ENCODE measurements at regions not wholly inside any gene's neighbourhood (a gene's known extent, or its start where the extent isn't known, plus 50 kb on each side); places are given as distances from the start of the nearest gene placed in this dataset.

- H3K36me3 ChIP-seq (ENCODE audit: control insufficient read depth, insufficient read depth, low read length): no peaks in the 10 kb centered on the region
- H3K9me3 ChIP-seq (ENCODE audit: control insufficient read depth, insufficient read depth, low read length): no peaks in the 10 kb centered on the region
- H3K4me1 ChIP-seq (ENCODE audit: control insufficient read depth, insufficient read depth, low read length): no peaks in the 10 kb centered on the region
- no peaks in the 10 kb centered on the region for H3K27me3 ChIP-seq (ENCODE audit: control insufficient read depth, insufficient read depth, low read length)
- no peak overlapping the region for H3K9ac ChIP-seq (ENCODE audit: low read depth, low read length)
- no peak overlapping the region for H3K27ac ChIP-seq (ENCODE audit: low read depth, low read length)
- no peak overlapping the region for H3K4me3 ChIP-seq (ENCODE audit: low read depth, low read length)
Measured at GRCh38 chr4:58723954-58724353, 1613.8 kb upstream of the IGFBP7 start.

GRCh38 chr4:58711039-58711438 is 1600.9 kb upstream of the IGFBP7 start:
- Histone ChIP-seq H3K4me3 (ENCODE audit: low read depth, low read length) (no peak overlapping the region), H3K27ac (ENCODE audit: low read depth, low read length) (no peak overlapping the region), H3K4me1 (ENCODE audit: control insufficient read depth, insufficient read depth, low read length) (no peaks in the 10 kb centered on the region), H3K27me3 (ENCODE audit: control insufficient read depth, insufficient read depth, low read length) (no peaks in the 10 kb centered on the region), H3K9me3 (ENCODE audit: control insufficient read depth, insufficient read depth, low read length) (peaks cover 8% of the 10 kb centered on the region), H3K9ac (ENCODE audit: low read depth, low read length) (no peak overlapping the region), H3K36me3 (ENCODE audit: control insufficient read depth, insufficient read depth, low read length) (no peaks in the 10 kb centered on the region)

GRCh38 chr4:58688568-58688967 is 1578.4 kb upstream of the IGFBP7 start:
- H3K9me3 ChIP-seq (ENCODE audit: control insufficient read depth, insufficient read depth, low read length): no peaks in the 10 kb centered on the region
- no peak overlapping the region for H3K4me3 ChIP-seq (ENCODE audit: low read depth, low read length)
- H3K4me1 ChIP-seq (ENCODE audit: control insufficient read depth, insufficient read depth, low read length): no peaks in the 10 kb centered on the region
- no peak overlapping the region for H3K27ac ChIP-seq (ENCODE audit: low read depth, low read length)
- H3K36me3 ChIP-seq (ENCODE audit: control insufficient read depth, insufficient read depth, low read length): no peaks in the 10 kb centered on the region
- H3K9ac ChIP-seq (ENCODE audit: low read depth, low read length): no peak overlapping the region
- H3K27me3 ChIP-seq (ENCODE audit: control insufficient read depth, insufficient read depth, low read length): no peaks in the 10 kb centered on the region

GRCh38 chr4:58679886-58680285 is 1569.7 kb upstream of the IGFBP7 start:
- H3K27ac ChIP-seq (ENCODE audit: low read depth, low read length): no peak overlapping the region
- H3K4me1 ChIP-seq (ENCODE audit: control insufficient read depth, insufficient read depth, low read length): peaks cover 10% of the 10 kb centered on the region; the same call in 1 of the 2 replicates
- no peak overlapping the region for H3K9ac ChIP-seq (ENCODE audit: low read depth, low read length)
- H3K4me3 ChIP-seq (ENCODE audit: low read depth, low read length): no peak overlapping the region
- H3K27me3 ChIP-seq (ENCODE audit: control insufficient read depth, insufficient read depth, low read length): no peaks in the 10 kb centered on the region
- peaks cover 7% of the 10 kb centered on the region for H3K9me3 ChIP-seq (ENCODE audit: control insufficient read depth, insufficient read depth, low read length)
- no peaks in the 10 kb centered on the region for H3K36me3 ChIP-seq (ENCODE audit: control insufficient read depth, insufficient read depth, low read length)

GRCh38 chr4:58679051-58679450 is 1568.9 kb upstream of the IGFBP7 start:
- no peaks in the 10 kb centered on the region for H3K27me3 ChIP-seq (ENCODE audit: control insufficient read depth, insufficient read depth, low read length)
- H3K4me1 ChIP-seq (ENCODE audit: control insufficient read depth, insufficient read depth, low read length): peaks cover 10% of the 10 kb centered on the region; the same call in 1 of the 2 replicates
- H3K36me3 ChIP-seq (ENCODE audit: control insufficient read depth, insufficient read depth, low read length): no peaks in the 10 kb centered on the region
- H3K9ac ChIP-seq (ENCODE audit: low read depth, low read length): no peak overlapping the region
- H3K9me3 ChIP-seq (ENCODE audit: control insufficient read depth, insufficient read depth, low read length): peaks cover 16% of the 10 kb centered on the region
- no peak overlapping the region for H3K27ac ChIP-seq (ENCODE audit: low read depth, low read length)
- no peak overlapping the region for H3K4me3 ChIP-seq (ENCODE audit: low read depth, low read length)

- Histone ChIP-seq H3K4me1 (ENCODE audit: control insufficient read depth, insufficient read depth, low read length) (no peaks in the 10 kb centered on the region), H3K9me3 (ENCODE audit: control insufficient read depth, insufficient read depth, low read length) (peaks cover 25% of the 10 kb centered on the region), H3K4me3 (ENCODE audit: low read depth, low read length) (no peak overlapping the region), H3K27me3 (ENCODE audit: control insufficient read depth, insufficient read depth, low read length) (no peaks in the 10 kb centered on the region), H3K27ac (ENCODE audit: low read depth, low read length) (no peak overlapping the region), H3K9ac (ENCODE audit: low read depth, low read length) (no peak overlapping the region), H3K36me3 (ENCODE audit: control insufficient read depth, insufficient read depth, low read length) (no peaks in the 10 kb centered on the region)
Measured at GRCh38 chr4:58669783-58670182, 1559.6 kb upstream of the IGFBP7 start.

- Histone ChIP-seq H3K27me3 (ENCODE audit: control insufficient read depth, insufficient read depth, low read length) (no peaks in the 10 kb centered on the region), H3K36me3 (ENCODE audit: control insufficient read depth, insufficient read depth, low read length) (no peaks in the 10 kb centered on the region), H3K9me3 (ENCODE audit: control insufficient read depth, insufficient read depth, low read length) (peaks cover 5% of the 10 kb centered on the region; the same call in 1 of the 2 replicates), H3K9ac (ENCODE audit: low read depth, low read length) (no peak overlapping the region), H3K27ac (ENCODE audit: low read depth, low read length) (no peak overlapping the region), H3K4me3 (ENCODE audit: low read depth, low read length) (no peak overlapping the region), H3K4me1 (ENCODE audit: control insufficient read depth, insufficient read depth, low read length) (no peaks in the 10 kb centered on the region)
Measured at GRCh38 chr4:58665649-58666048, 1555.5 kb upstream of the IGFBP7 start.

GRCh38 chr4:58658701-58659100 is 1548.5 kb upstream of the IGFBP7 start:
- Histone ChIP-seq H3K4me1 (ENCODE audit: control insufficient read depth, insufficient read depth, low read length) (no peaks in the 10 kb centered on the region), H3K9ac (ENCODE audit: low read depth, low read length) (no peak overlapping the region), H3K27ac (ENCODE audit: low read depth, low read length) (no peak overlapping the region), H3K36me3 (ENCODE audit: control insufficient read depth, insufficient read depth, low read length) (no peaks in the 10 kb centered on the region), H3K27me3 (ENCODE audit: control insufficient read depth, insufficient read depth, low read length) (no peaks in the 10 kb centered on the region), H3K4me3 (ENCODE audit: low read depth, low read length) (no peak overlapping the region), H3K9me3 (ENCODE audit: control insufficient read depth, insufficient read depth, low read length) (peaks cover 24% of the 10 kb centered on the region)

GRCh38 chr4:58653251-58653650 is 1543.1 kb upstream of the IGFBP7 start:
- no peaks in the 10 kb centered on the region for H3K4me1 ChIP-seq (ENCODE audit: control insufficient read depth, insufficient read depth, low read length)
- no peaks in the 10 kb centered on the region for H3K27me3 ChIP-seq (ENCODE audit: control insufficient read depth, insufficient read depth, low read length)
- no peaks in the 10 kb centered on the region for H3K36me3 ChIP-seq (ENCODE audit: control insufficient read depth, insufficient read depth, low read length)
- no peak overlapping the region for H3K9ac ChIP-seq (ENCODE audit: low read depth, low read length)
- no peak overlapping the region for H3K27ac ChIP-seq (ENCODE audit: low read depth, low read length)
- H3K4me3 ChIP-seq (ENCODE audit: low read depth, low read length): no peak overlapping the region
- H3K9me3 ChIP-seq (ENCODE audit: control insufficient read depth, insufficient read depth, low read length): peaks cover 17% of the 10 kb centered on the region

- H3K27me3 ChIP-seq (ENCODE audit: control insufficient read depth, insufficient read depth, low read length): no peaks in the 10 kb centered on the region
- H3K4me3 ChIP-seq (ENCODE audit: low read depth, low read length): no peak overlapping the region
- H3K27ac ChIP-seq (ENCODE audit: low read depth, low read length): no peak overlapping the region
- no peaks in the 10 kb centered on the region for H3K4me1 ChIP-seq (ENCODE audit: control insufficient read depth, insufficient read depth, low read length)
- H3K9me3 ChIP-seq (ENCODE audit: control insufficient read depth, insufficient read depth, low read length): peaks cover 3% of the 10 kb centered on the region; the same call in 1 of the 2 replicates
- no peak overlapping the region for H3K9ac ChIP-seq (ENCODE audit: low read depth, low read length)
- H3K36me3 ChIP-seq (ENCODE audit: control insufficient read depth, insufficient read depth, low read length): no peaks in the 10 kb centered on the region
Measured at GRCh38 chr4:58649226-58649625, 1539.0 kb upstream of the IGFBP7 start.

- H3K4me3 ChIP-seq (ENCODE audit: low read depth, low read length): no peak overlapping the region
- H3K36me3 ChIP-seq (ENCODE audit: control insufficient read depth, insufficient read depth, low read length): no peaks in the 10 kb centered on the region
- no peak overlapping the region for H3K9ac ChIP-seq (ENCODE audit: low read depth, low read length)
- H3K27me3 ChIP-seq (ENCODE audit: control insufficient read depth, insufficient read depth, low read length): no peaks in the 10 kb centered on the region
- H3K9me3 ChIP-seq (ENCODE audit: control insufficient read depth, insufficient read depth, low read length): no peaks in the 10 kb centered on the region; the same call in 1 of the 2 replicates
- no peaks in the 10 kb centered on the region for H3K4me1 ChIP-seq (ENCODE audit: control insufficient read depth, insufficient read depth, low read length)
- no peak overlapping the region for H3K27ac ChIP-seq (ENCODE audit: low read depth, low read length)
Measured at GRCh38 chr4:58646126-58646525, 1535.9 kb upstream of the IGFBP7 start.

GRCh38 chr4:58644549-58644948 is 1534.4 kb upstream of the IGFBP7 start:
- no peaks in the 10 kb centered on the region for H3K36me3 ChIP-seq (ENCODE audit: control insufficient read depth, insufficient read depth, low read length)
- no peaks in the 10 kb centered on the region for H3K4me1 ChIP-seq (ENCODE audit: control insufficient read depth, insufficient read depth, low read length)
- no peaks in the 10 kb centered on the region for H3K27me3 ChIP-seq (ENCODE audit: control insufficient read depth, insufficient read depth, low read length)
- no peaks in the 10 kb centered on the region for H3K9me3 ChIP-seq (ENCODE audit: control insufficient read depth, insufficient read depth, low read length)
- no peak overlapping the region for H3K27ac ChIP-seq (ENCODE audit: low read depth, low read length)
- no peak overlapping the region for H3K9ac ChIP-seq (ENCODE audit: low read depth, low read length)
- no peak overlapping the region for H3K4me3 ChIP-seq (ENCODE audit: low read depth, low read length)

All from HUES48 (cell line).